MM.1S (cell line): ENCODE measurements at regions not wholly inside any gene's neighbourhood (a gene's known extent, or its start where the extent isn't known, plus 50 kb on each side); places are given as distances from the start of the nearest gene placed in this dataset.

Experiments used
- CTCF ChIP-seq: fragments of 300-600 bp; sonication (generic); IDR thresholded peaks from 2 replicates; pipeline ENCODE4 v1.5.1; 2016; ENCODE audit warnings: antibody characterized with exemption, low read length, mixed read lengths
- EZH2 ChIP-seq: fragments of 300-600 bp; sonication (generic); optimal IDR thresholded peaks from 2 replicates; pipeline ENCODE3; 2017; ENCODE audit warnings: low read depth, mild to moderate bottlenecking, antibody characterized with exemption, low read length, mixed read lengths

GRCh38 chr3:26091096-26091495, 301.2 kb downstream of the OXSM start:
- TF ChIP-seq CTCF (no peak), EZH2 (no peak)
